ENCODE measurements at regions not wholly inside any gene's neighbourhood (a gene's known extent, or its start where the extent isn't known, plus 50 kb on each side); places are given as distances from the start of the nearest gene placed in this dataset.

- no peak for TF ChIP-seq CTCF (conservative IDR thresholded peaks at IDR 0.05; ENCODE audit: low read depth, low read length)
- DNase-seq (ENCODE audit: low read depth): no peak
- no peak overlapping the region for H3K4me3 ChIP-seq (ENCODE audit: low read length)
These were observed 255.0 kb upstream of the SASH1 start for GRCh38 chr6:148087659-148088058.

- no peak for TF ChIP-seq CTCF (conservative IDR thresholded peaks at IDR 0.05; ENCODE audit: low read depth, low read length)
- H3K4me3 ChIP-seq (ENCODE audit: low read length): no peak overlapping the region
- no peak for DNase-seq (ENCODE audit: low read depth)
These were observed 252.3 kb upstream of the SASH1 start for GRCh38 chr6:148090326-148090725.

GRCh38 chr6:148091394-148091793 lies 251.2 kb upstream of the SASH1 start:
- no peak for TF ChIP-seq CTCF (conservative IDR thresholded peaks at IDR 0.05; ENCODE audit: low read depth, low read length)
- H3K4me3 ChIP-seq (ENCODE audit: low read length): no peak overlapping the region
- DNase-seq (ENCODE audit: low read depth): no peak

GRCh38 chr6:148103436-148103835 lies 239.2 kb upstream of the SASH1 start:
- no peak overlapping the region for H3K4me3 ChIP-seq (ENCODE audit: low read length)
- DNase-seq (ENCODE audit: low read depth): no peak
- TF ChIP-seq CTCF (conservative IDR thresholded peaks at IDR 0.05; ENCODE audit: low read depth, low read length): no peak

GRCh38 chr6:148104131-148104530 lies 238.5 kb upstream of the SASH1 start:
- TF ChIP-seq CTCF (conservative IDR thresholded peaks at IDR 0.05; ENCODE audit: low read depth, low read length): no peak
- DNase-seq (ENCODE audit: low read depth): no peak
- no peak overlapping the region for H3K4me3 ChIP-seq (ENCODE audit: low read length)

- DNase-seq (ENCODE audit: low read depth): no peak
These were observed 236.9 kb upstream of the SASH1 start for GRCh38 chr6:148105695-148106094.

GRCh38 chr6:148107911-148108310 lies 234.7 kb upstream of the SASH1 start:
- DNase-seq (ENCODE audit: low read depth): no peak

More at GRCh38 chr6:148105695-148106094, 236.9 kb upstream of the SASH1 start:
- H3K4me3 ChIP-seq (ENCODE audit: low read length): no peak overlapping the region
- TF ChIP-seq CTCF (conservative IDR thresholded peaks at IDR 0.05; ENCODE audit: low read depth, low read length): no peak

More at GRCh38 chr6:148107911-148108310, 234.7 kb upstream of the SASH1 start:
- H3K4me3 ChIP-seq (ENCODE audit: low read length): no peak overlapping the region
- TF ChIP-seq CTCF (conservative IDR thresholded peaks at IDR 0.05; ENCODE audit: low read depth, low read length): no peak

All from retinal pigment epithelial cell (primary cell).